COR-L47 (cell line): ENCODE measurements at regions not wholly inside any gene's neighbourhood (a gene's known extent, or its start where the extent isn't known, plus 50 kb on each side); places are given as distances from the start of the nearest gene placed in this dataset.
"Not testable (repeated sequence)": the region's sequence is repeated elsewhere in the genome, so short reads cannot be mapped to it uniquely, and the experiment has no call there.

Experiments
- DNase-seq: peaks from one replicate; lab custom pipeline; 2025; lab: John Stamatoyannopoulos, UW

DNA sequence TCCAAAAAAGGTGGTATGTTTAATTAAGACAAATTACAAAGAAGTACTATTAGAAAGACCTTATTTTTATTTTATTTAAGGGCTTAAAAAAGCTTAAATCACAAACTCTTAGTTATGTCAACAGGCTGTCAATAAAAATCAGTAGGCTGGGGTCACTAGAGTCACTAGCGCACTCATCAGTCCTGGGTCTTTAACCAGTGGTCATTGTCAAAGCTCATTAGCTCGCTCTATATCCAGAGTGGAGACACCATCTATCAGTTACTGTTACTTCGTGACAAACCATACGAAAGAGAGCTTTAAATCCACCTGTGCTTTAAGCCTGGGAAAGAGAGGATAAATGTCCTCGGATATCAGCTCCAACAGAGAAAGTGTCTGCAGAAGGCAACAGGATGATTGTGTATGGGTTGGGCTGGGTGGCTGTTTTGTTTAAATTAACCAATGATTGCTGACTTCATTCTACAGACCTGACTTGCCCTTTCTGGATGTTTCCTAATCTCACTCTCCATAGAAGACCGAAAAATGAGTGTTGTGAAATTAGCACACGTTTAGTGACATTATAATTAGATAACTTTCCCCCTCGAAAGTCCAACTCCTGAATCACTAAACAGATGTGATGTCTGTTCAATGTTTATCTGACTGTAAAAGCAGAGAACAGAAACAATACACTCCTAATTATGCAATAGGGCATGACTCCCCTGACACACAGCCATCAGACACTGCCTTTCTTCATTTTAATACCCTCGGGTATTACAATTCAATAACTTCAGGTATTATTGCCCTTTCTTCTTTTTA, 123.6 kb upstream of the TNPO1 start:
- no peak for DNase-seq

DNA sequence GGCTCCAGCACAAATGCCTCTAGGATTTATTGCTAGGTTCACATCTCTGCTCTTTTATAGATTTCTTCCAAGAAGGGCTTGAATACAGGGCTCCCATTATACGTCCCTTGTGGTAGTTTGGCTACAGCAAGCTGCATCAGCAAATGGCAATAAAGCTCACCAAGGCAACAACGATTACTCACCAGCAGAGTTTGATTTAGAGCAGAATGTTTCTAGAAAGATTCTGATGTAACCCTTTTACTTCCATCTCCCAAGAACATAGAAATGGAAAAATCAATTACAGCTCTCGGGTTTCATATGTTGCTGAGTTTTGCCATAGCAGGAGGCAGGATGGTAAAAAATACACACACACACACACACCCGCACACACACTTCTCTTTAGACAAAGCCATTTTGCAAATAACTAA, 124.2 kb upstream of the TNPO1 start:
- no peak for DNase-seq

DNA sequence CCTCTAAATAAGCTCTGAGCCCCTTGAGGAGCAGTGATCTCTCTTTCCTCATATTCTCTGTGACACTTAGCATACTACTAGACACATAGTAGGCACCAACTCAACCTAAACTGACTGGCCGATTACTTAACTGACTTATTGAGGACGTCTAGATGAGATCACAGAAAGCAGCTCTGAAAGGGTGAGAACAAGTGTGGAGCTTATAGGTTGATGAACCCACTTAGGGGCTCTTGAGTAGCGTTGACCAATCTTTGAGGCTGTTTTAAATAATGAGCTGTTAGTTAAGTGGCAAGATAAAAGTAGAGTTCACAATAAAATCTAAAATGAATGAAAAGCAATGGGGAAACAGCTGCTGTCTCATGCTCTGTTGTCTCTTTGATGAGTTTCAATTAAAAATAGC, 124.7 kb upstream of the TNPO1 start:
- DNase-seq: no peak

DNA sequence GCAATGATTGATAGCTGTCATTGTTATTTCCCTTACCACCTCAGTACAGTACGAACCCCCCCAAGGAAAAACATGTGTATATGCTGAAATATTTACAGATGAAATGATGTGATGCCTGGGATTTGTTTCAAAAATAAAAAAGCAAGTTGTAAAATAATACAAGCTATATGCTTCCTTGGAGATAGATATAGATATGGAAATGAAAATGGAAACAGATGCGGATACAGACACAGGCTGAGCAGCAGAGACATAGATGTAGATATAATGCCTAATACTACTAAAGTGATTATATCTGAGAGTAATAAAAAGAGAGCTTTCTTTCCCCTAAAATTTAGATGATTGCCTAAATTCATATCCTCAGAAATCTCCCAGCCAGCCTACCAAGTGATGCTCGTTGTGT, 127.5 kb upstream of the TNPO1 start:
- no peak for DNase-seq

DNA sequence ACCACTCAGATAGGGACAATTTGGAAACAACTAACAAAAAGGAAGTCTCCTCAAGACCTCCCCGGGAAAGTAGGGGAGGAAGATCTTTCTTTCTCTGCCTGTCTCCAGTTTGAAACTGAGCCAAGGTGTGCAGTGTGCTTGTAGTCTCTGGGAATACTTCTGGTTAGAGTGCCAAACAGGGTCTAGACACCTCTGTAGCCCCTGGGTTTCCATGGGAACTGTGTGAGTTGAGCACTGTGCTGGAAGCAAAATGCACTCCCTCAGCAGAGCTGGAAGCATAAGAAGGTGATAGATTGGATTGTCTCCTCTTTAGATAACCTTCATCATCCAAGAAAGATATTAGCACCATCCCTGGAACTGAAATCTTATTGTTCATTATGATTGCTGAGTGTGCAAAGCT, 129.2 kb upstream of the TNPO1 start:
- no peak for DNase-seq

DNA sequence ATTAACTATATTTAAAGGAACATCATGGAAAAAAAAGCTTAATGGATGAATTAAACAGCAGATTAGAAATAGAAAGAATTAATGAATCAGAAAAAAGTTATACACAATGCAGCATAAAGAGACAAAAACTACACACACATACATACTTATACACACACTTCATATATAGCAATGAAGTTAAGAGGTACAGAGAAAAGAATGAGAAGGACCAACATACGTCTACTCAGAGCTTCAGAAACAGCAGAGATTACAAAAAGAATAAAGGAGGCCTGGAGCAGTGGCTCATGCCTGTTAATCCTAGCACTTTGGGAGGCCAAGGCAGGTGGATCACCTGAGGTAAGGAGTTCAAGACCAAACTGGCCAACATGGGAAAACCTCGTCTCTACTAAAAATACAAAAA, 133.9 kb upstream of the TNPO1 start:
- no peak for DNase-seq

DNA sequence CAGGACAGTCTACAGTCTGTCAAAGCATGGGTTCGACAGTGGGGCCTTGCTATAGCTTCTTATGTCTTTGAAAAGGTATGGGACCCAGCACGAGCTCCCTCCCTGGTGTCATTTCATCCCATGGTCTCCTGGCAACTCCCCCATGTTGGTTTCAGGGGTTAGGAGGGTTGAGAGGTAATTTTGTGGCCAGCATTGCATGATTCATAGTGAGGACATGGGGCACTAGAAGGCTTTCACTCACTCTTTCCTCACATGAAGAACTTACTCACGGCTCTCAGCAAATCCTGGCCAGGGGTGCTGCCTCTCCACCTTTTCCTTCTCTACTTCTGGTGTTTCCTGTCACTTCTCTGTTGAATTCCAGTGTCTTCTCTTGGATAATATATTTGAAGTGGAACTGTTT, 134.7 kb upstream of the TNPO1 start:
- no peak for DNase-seq

DNA sequence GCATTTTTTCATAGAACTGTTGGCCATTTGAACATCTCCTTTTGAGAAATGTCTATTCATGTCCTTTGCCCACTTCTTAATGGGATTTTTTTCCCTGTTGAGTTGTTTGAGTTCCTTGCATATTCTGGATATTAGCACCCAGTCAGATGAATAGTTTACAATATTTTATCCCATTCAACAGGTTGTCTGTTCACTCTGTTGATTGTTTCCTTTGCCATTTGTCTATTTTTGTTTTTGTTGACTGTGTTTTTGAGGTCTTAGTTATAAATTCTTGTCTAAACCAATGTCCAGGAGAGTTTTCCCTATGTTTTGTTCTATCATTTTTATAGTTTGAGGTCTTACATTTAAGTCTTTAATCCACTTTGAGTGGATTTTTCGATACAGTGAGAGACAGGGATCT, 139.0 kb upstream of the TNPO1 start:
- no peak for DNase-seq

DNA sequence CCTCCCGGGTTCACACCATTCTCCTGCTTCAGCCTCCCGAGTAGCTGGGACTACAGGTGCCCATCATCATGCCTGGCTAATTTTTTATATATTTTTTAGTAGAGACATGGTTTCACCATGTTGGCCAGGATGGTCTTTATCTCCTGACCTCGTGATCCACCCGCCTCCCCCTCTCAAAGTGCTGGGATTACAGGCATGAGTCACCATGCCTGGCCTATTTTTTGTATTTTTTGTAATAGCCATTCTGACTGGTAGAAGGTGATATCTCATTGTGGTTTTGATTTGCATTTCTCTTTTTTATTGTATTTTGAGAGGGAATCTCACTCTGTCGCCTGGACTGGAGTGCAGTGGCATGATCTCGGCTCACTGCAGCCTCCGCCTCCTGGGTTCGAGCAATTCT, 139.6 kb upstream of the TNPO1 start:
- DNase-seq: not testable (repeated sequence)

DNA sequence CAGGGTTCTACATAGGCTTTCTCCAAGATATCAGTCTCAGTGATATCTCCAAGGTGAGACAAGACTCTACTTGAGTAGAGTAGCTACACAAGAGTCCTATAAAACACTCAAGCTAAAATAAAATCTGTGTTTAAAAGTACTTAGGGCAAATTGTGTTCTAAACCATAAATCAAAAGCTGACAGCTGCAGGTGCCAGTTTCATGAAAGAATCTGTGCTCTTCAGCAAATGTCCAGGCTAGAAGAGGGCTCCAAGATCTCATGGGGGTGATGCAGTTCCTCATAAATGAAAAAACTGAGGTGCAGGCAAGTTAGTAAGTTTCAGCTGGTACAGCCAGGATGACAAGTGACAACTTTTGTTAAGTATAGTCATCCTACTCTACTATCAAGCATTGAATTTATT, 142.8 kb upstream of the TNPO1 start:
- no peak for DNase-seq

DNA sequence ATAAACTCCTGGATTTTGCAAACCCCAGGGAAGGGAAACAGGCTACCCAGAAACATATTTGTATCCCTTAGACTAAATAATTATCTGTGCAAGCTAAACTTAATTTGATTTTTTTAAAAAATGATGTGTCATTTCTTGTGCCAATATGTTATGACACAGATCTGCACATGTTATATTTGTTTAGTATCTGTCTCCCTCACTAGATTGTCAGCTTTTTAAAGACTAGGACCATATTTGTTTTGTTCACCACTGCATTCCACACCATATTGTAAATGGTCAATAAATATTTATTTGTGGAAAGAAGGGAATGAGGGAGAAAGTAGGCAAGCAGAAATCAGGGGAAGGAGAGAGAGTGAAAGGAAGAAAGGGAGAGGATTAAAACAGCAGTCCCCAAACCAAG, 143.3 kb upstream of the TNPO1 start:
- DNase-seq: no peak

DNA sequence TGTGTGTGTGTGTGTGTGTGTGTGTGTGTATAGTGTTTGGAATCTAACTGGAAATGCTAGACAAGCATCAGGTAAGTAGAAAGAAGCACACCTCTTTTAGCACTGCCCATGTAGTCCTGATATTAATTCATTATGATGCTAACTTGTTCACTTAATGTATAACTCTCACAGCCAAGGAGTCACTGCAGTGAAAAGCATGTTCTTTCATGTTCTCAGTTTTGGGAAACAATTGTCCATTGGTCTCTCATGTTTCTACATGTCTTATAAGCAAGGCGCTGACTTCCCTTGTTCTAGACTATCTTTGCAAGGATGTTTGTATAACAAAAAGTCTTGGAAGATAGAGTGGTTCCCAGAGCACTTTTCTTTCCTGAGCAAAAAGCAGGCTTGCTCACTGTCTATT, 148.8 kb upstream of the TNPO1 start:
- DNase-seq: no peak

DNA sequence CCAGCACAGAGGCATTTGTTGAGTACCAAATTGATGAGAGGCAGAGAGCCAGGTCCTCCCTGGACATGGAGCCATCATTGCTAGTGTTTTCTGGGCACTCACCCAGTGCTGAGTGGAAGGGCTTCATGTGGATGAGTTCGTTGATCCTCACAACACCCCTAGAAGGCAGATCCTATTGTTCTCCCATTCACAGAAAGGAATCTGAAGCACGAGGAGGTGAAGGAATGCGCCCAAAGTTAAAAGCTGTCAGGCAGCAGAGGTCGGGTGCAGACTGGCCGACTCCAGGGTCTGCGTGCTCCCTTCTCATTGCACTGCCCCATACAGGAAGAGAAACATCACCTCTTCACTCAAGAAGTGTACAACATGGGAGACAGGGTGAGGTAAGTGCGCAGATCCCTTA, 153.5 kb upstream of the TNPO1 start:
- DNase-seq: no peak

DNA sequence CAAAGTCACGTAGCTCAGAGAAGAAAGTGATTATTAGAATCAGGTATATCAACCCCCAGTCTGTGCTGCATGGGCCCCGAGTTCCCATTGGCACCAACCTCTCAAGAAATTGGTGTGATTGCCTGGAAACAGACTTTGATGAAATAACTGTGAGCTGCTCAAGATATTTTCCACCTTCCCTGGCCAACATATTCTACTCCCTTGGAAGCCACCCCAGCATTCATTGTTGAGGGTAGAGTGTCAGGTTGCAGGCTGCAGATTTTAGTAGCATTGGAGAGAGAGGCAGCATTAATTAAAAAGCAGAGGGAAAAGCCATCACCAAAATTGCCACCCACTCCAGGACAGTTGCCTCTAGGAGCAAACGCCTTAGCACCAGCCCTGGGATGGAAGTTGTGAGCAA, 154.2 kb upstream of the TNPO1 start:
- DNase-seq: no peak

DNA sequence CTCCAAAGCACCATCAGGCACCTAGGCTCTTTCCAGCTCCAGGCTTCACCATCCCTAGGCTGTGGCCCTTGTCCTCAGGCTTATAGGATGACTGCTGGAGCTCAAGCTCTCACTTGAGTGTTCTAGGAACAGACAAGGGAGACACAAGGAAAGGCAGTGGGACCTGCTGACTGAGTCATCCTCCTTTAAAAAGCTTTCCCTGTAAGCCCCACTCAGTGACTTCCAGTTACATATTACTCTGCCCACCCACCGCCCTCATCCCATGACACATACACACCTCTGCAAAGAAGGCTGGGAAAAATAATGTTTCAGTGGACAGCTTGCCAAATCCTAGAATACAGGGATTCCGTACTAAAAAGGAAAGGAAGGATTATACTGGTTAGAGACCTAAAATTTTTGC, 154.2 kb upstream of the ZNF366 start:
- DNase-seq: no peak

DNA sequence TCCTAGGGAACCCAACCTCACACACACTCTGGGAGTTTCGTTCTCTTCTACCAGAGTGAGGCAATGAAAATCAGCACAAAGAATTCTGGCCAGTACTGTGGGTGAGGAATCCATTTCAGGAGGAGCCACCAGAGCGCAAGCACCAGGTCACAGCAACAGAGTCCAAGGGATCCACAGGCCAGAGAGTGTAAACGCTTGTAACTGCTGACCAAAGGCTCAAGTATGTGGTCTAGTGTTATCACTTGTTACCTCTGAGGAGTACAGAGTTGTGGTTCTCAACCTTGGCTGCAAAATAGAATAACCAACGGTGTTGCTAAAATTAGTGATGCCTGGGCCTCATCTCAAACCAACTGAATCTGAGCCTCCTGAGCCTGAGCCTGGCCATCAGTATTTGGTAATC, 152.5 kb upstream of the ZNF366 start:
- no peak for DNase-seq

DNA sequence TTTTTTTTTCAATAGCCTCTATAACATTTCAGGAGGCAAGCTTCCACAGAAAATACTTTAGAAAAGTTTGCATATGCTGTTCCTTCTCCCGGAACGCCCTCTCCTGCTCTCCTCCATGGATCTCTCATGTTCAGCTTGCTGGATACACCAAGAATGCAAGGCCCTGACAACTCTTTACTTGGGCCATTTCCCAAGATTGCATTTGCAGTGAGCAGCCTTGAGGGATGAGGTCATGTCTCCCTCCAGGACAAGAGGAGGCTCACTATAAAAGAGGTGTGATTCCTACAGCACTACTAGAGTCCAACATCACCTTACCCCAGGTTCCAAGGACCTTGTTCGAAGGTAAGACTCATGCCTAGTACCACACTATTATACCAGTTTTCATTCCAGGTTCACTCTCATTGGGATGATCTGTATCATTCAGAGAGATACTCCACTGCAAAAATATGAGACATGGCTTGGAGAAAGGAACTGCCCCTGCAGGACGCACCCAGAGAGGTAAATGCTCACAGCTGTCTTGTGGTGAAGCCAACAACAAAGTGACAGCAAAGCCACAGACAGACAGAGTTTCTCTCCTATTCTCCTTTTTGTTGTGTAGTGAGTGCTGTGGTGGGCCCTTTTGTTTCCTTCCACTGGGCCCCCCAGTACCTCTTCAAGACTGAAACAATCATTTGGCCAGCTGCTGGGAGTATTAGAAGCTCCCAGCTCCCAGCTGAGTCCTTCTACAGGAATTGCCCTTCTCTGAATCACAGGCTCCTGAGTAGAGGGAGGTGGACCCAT, 151.7 kb upstream of the ZNF366 start:
- no peak for DNase-seq

DNA sequence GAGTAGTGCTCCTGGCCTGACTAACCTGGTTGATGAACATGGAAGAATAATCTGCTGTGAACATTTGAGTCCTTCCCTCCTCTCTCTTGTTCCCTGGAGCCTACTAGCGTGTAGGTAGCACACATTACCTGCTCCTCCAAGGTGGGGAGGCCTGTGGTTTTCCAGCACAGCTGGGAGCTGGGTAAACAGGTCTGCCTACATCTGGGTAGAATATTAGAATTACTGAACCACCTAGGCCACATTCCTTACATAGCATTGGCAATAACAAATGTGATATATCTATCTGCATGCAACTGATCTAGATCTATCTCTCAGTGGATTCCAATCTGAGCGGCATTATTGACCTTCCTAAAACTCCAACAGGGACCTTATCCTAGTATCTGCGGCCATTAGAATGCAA, 151.0 kb upstream of the ZNF366 start:
- no peak for DNase-seq

DNA sequence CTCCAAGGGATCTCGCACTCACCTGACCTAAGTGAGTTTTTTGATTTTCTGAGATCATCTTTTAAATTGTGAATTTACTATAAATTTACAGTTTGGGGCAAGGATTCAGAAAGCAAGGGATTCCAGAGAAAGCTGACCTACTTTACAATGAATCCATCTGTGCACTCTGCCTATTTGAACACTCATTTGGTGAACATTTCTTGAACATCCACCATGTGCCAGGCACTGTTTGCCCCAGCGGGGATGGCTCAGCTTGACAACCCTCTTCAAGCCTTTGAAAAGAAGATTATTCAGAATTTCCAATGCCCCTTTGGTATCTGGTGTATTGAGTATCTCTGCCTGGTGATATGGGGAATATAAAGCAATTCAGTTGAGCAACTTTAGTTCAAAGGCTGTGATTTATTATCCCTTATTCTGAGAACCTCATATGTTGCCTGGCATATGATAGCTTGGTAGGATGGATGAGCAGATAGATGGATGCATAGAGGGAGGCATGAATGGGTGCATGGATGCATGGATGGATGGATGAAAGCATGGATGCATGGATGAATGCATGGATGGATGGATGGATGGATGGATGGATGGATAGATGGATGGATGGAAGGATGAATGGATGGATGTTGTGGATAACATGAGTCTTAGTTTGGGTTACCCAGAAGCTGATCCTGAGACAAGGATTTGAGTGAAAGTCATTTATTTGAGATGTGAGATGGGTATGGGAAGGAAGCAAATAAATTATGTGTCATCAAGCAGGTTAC, 149.7 kb upstream of the ZNF366 start:
- DNase-seq: no peak

DNA sequence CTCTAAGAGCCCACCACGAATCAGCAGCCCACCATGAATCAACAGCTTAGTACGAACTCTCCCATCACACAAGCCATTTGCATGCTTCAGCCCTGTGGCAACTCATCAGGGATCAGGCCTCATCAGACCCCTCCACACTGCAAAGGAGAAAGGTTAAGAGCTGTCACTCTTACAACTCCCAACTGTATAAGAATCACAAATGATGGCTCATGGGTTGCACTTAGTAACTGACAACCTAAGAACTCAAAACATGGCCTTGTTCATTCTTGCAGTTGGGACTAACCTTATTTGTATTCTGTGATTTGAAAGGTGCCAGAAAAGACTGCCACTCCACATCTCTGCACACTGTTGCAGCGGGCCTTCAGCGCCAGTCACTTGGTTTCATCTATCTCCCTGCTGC, 149.1 kb upstream of the ZNF366 start:
- no peak for DNase-seq

DNA sequence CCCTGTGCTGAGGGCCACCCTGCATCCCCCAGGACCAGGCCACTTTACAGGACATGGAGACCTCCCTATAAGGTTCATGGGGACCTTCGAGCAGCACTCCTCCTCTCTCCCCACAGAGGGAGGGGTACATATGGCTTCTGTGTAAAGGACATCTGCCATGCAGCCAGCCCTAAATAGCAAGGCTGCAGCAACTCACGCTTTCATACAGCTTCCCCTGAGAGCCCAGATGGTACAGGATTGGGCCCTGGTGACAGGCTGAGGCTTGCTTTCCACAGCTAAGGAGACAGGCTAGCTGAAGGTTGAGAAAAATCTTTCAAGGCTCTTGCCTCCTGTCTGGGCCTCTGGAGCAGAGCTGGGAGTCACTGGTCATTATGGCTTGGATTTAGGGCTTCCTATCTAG, 147.0 kb upstream of the ZNF366 start:
- no peak for DNase-seq

DNA sequence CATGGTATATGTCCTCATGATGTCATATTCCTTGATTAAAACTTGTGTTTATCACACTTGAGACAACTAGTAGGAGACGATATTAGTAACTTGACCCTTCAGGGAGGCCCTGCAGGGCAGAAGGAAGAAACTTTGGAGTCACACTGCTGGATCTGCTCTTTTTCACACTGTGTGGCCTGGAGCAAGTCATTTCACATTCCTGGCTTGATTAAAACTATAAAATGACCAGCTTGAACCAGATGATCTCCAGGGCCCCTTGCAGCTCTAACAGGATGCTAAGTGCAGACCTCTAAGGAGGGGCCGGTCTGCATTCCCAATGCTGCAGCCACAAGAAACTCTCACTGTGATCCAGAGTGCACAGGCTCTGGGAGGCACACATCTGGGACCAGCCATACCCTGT, 146.4 kb upstream of the ZNF366 start:
- no peak for DNase-seq

DNA sequence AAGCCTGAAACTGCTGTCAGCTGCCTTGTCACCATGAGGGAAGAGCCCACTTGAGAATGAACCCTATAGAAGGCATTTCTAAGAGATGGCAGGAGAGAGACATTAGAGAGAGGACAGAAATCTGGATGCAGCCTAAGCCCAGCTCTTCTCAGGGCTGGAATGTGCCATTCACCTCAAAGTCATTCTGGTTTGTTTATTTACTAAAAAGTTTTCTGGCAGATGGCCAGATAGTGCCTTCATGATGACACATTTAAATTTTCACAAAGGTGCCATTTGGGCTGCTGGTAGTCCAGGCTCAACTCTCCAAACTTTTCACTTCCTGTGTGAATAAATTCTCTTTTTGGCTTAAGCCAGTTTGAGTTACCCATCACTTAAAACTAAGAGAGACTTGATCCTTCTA, 144.6 kb upstream of the ZNF366 start:
- no peak for DNase-seq
